HG03097 (cell line): ENCODE measurements at regions not wholly inside any gene's neighbourhood (a gene's known extent, or its start where the extent isn't known, plus 50 kb on each side); places are given as distances from the start of the nearest gene placed in this dataset.

Experiments
- ATAC-seq: cut with Tn5 transposase; IDR thresholded peaks from one replicate; pipeline ENCODE4 v1.9.1; 2021; ENCODE audit not compliant: unreplicated experiment, low FRiP score

- no peak for ATAC-seq
Observed at GRCh38 chr5:126066836-126067235, 356.4 kb upstream of the GRAMD2B start.

GRCh38 chr5:126067404-126067803 lies 355.8 kb upstream of the GRAMD2B start:
- ATAC-seq: no peak

GRCh38 chr5:126069329-126069728 lies 353.9 kb upstream of the GRAMD2B start:
- ATAC-seq: no peak

- no peak for ATAC-seq
Observed at GRCh38 chr5:126070481-126070880, 352.7 kb upstream of the GRAMD2B start.

GRCh38 chr5:126074538-126074937 lies 348.7 kb upstream of the GRAMD2B start:
- no peak for ATAC-seq

GRCh38 chr5:126079266-126079665 lies 343.9 kb upstream of the GRAMD2B start:
- ATAC-seq: no peak

GRCh38 chr5:126081209-126081608 lies 342.0 kb upstream of the GRAMD2B start:
- ATAC-seq: no peak

GRCh38 chr5:126093041-126093440 lies 330.2 kb upstream of the GRAMD2B start:
- no peak for ATAC-seq

- no peak for ATAC-seq
Observed at GRCh38 chr5:126093718-126094117, 329.5 kb upstream of the GRAMD2B start.

GRCh38 chr5:126094991-126095390 lies 328.2 kb upstream of the GRAMD2B start:
- ATAC-seq: no peak

GRCh38 chr5:126096442-126097006 lies 326.7 kb upstream of the GRAMD2B start:
- ATAC-seq: no peak

GRCh38 chr5:126097876-126098275 lies 325.3 kb upstream of the GRAMD2B start:
- no peak for ATAC-seq

- ATAC-seq: no peak
Observed at GRCh38 chr5:126098330-126099017, 324.7 kb upstream of the GRAMD2B start.

GRCh38 chr5:126099077-126099476 lies 324.1 kb upstream of the GRAMD2B start:
- ATAC-seq: no peak

- no peak for ATAC-seq
Observed at GRCh38 chr5:126100767-126101166, 322.4 kb upstream of the GRAMD2B start.

- no peak for ATAC-seq
Observed at GRCh38 chr5:126101901-126102300, 321.3 kb upstream of the GRAMD2B start.

- no peak for ATAC-seq
Observed at GRCh38 chr5:126103050-126103449, 320.2 kb upstream of the GRAMD2B start.

- no peak for ATAC-seq
Observed at GRCh38 chr5:126103868-126104267, 319.3 kb upstream of the GRAMD2B start.

GRCh38 chr5:126104341-126104740 lies 318.9 kb upstream of the GRAMD2B start:
- no peak for ATAC-seq

- no peak for ATAC-seq
Observed at GRCh38 chr5:126104951-126105350, 318.3 kb upstream of the GRAMD2B start.

- no peak for ATAC-seq
Observed at GRCh38 chr5:126106029-126106428, 317.2 kb upstream of the GRAMD2B start.

GRCh38 chr5:126107381-126107780 lies 315.8 kb upstream of the GRAMD2B start:
- ATAC-seq: no peak

GRCh38 chr5:126108470-126108869 lies 314.7 kb upstream of the GRAMD2B start:
- no peak for ATAC-seq
